Caco-2 (cell line): ENCODE measurements at regions not wholly inside any gene's neighbourhood (a gene's known extent, or its start where the extent isn't known, plus 50 kb on each side); places are given as distances from the start of the nearest gene placed in this dataset.
"Not testable (repeated sequence)": the region's sequence is repeated elsewhere in the genome, so short reads cannot be mapped to it uniquely, and the experiment has no call there.

ENCODE experiments used
- BruUV-seq: library from RNA; stranded (reverse); fragments of 400-500 nt; replicated peaks from 2 replicates; lab custom pipeline; 2021; lab: Mats Ljungman, UMichigan
- CTCF ChIA-PET: fragments of 300-600 bp; sonication (Branson Sonifier 250); formaldehyde crosslinking; loops from one replicate; lab custom pipeline; 2022; ENCODE audit warnings: antibody characterized with exemption; lab: Charles Lee
- POLR2A ChIA-PET: fragments of 300-600 bp; sonication (Branson Sonifier 250); formaldehyde crosslinking; loops from one replicate; lab custom pipeline; 2022; ENCODE audit warnings: antibody characterized with exemption; lab: Charles Lee
- DNase-seq, 2 experiments: peaks; one replicate each; pipeline versions ENCODE4 v3.0.0 to v3.0.0-alpha.2; 2020 to 2022
- H3K27me3 ChIP-seq: replicated peaks from 2 replicates; pipeline ENCODE4 v1.6.0; 2011; ENCODE audit warnings: low read length; ENCODE audit not compliant: control insufficient read depth, insufficient read depth
- H3K36me3 ChIP-seq: 2 replicates; pipeline ENCODE4 v1.5.1; 2011; ENCODE audit warnings: low read length; ENCODE audit not compliant: control insufficient read depth, insufficient read depth
- H3K4me1 ChIP-seq: fragments of 250-450 bp; sonication (Bioruptor Pico); 2 replicates; pipeline ENCODE4 v1.5.1; 2020; ENCODE audit warnings: mild to moderate bottlenecking
- H3K4me3 ChIP-seq: 2 replicates; pipeline ENCODE4 v1.5.1; 2011; ENCODE audit warnings: low read depth, mild to moderate bottlenecking, control low read depth, low read length
- H3K9me3 ChIP-seq: fragments of 250-450 bp; sonication (Bioruptor Pico); 2 replicates; pipeline ENCODE4 v1.5.1; 2020; ENCODE audit warnings: mild to moderate bottlenecking, moderate library complexity
- H3K27ac Mint-ChIP-seq: one replicate; pipeline ENCODE4 v1.8.0; 2022; ENCODE audit warnings: mixed read lengths; ENCODE audit not compliant: unreplicated experiment
- H3K27me3 Mint-ChIP-seq: one replicate; pipeline ENCODE4 v1.8.0; 2022; ENCODE audit warnings: mixed read lengths; ENCODE audit not compliant: insufficient read depth, unreplicated experiment
- H3K36me3 Mint-ChIP-seq: one replicate; pipeline ENCODE4 v1.8.0; 2022; ENCODE audit warnings: mild to moderate bottlenecking, mixed read lengths; ENCODE audit not compliant: insufficient read depth, unreplicated experiment
- H3K4me1 Mint-ChIP-seq: one replicate; pipeline ENCODE4 v1.8.0; 2022; ENCODE audit warnings: low read depth, mixed read lengths; ENCODE audit not compliant: unreplicated experiment
- H3K4me3 Mint-ChIP-seq: one replicate; pipeline ENCODE4 v1.8.0; 2022; ENCODE audit warnings: mild to moderate bottlenecking, moderate library complexity, mixed read lengths; ENCODE audit not compliant: unreplicated experiment
- H3K9me3 Mint-ChIP-seq: one replicate; pipeline ENCODE4 v1.8.0; 2022; ENCODE audit warnings: mixed read lengths; ENCODE audit not compliant: unreplicated experiment
- CTCF ChIP-seq, 2 experiments: fragments of 200-600 bp in 1 of 2; IDR thresholded peaks; 1 replicate in 1 of 2; 2 replicates in 1 of 2; pipeline versions ENCODE4 v1.5.1 to v1.8.0; 2011 to 2022; ENCODE audit warnings: antibody characterized with exemption in 1 of 2, control low read depth in 1 of 2, inconsistent platforms in 1 of 2, low read depth in 1 of 2, low read length in 1 of 2, mild to moderate bottlenecking in 1 of 2, moderate library complexity in 1 of 2; ENCODE audit not compliant: insufficient read depth in 1 of 2, severe bottlenecking in 1 of 2, unreplicated experiment in 1 of 2
- intact Hi-C: fragments of 100-400 bp; cut with micrococcal nuclease; formaldehyde crosslinking; loops from one replicate; pipeline ENCODE4 v1.10.0; 2022; ENCODE audit not compliant: unreplicated experiment

GRCh38 chr3:75393288-75393694 lies 270.8 kb upstream of the FRG2C start:
- H3K27me3 Mint-ChIP-seq, H3K4me1 ChIP-seq, POLR2A ChIA-PET, H3K36me3 ChIP-seq, H3K4me3 Mint-ChIP-seq, BruUV-seq, H3K27me3 ChIP-seq, CTCF ChIA-PET, H3K9me3 Mint-ChIP-seq, H3K9me3 ChIP-seq, H3K4me1 Mint-ChIP-seq, H3K36me3 Mint-ChIP-seq, H3K4me3 ChIP-seq: not testable (repeated sequence)
- peak; percentile 55 to 82 for DNase-seq
- intact Hi-C loops, result loop anchor here (2.0 kb wide), 1 partner anchor 42 kb away; no protein-coding TSS in a partner anchor
- H3K27ac Mint-ChIP-seq, result peak overlapping the region; percentile 60

GRCh38 chr3:75394102-75394501 lies 270.0 kb upstream of the FRG2C start:
- intact Hi-C loops, H3K36me3 ChIP-seq, H3K36me3 Mint-ChIP-seq, H3K9me3 Mint-ChIP-seq, POLR2A ChIA-PET, H3K4me1 ChIP-seq, H3K4me3 ChIP-seq, H3K27me3 Mint-ChIP-seq, BruUV-seq, H3K4me3 Mint-ChIP-seq, CTCF ChIA-PET, H3K9me3 ChIP-seq, H3K4me1 Mint-ChIP-seq, H3K27me3 ChIP-seq, DNase-seq: not testable (repeated sequence)
- H3K27ac Mint-ChIP-seq, result peak overlapping the region; percentile 60

- H3K9me3 Mint-ChIP-seq, H3K27me3 ChIP-seq, BruUV-seq, H3K36me3 ChIP-seq, H3K36me3 Mint-ChIP-seq, H3K4me1 ChIP-seq, CTCF ChIA-PET, DNase-seq, H3K27ac Mint-ChIP-seq, intact Hi-C loops, POLR2A ChIA-PET, H3K9me3 ChIP-seq, H3K4me3 Mint-ChIP-seq, H3K4me3 ChIP-seq, H3K4me1 Mint-ChIP-seq, H3K27me3 Mint-ChIP-seq: not testable (repeated sequence)
These were observed 269.4 kb upstream of the FRG2C start for GRCh38 chr3:75394562-75395360.

- Histone ChIP-seq H3K4me1 (peaks cover 4% of the 10 kb centered on the region), H3K4me3 (no peak overlapping the region), H3K9me3 (no peaks in the 10 kb centered on the region), H3K27me3 (no peaks in the 10 kb centered on the region), H3K36me3 (no peaks in the 10 kb centered on the region)
- POLR2A ChIA-PET, result no interaction called here
- Mint-ChIP-seq H3K27me3 (no peaks in the 10 kb centered on the region), H3K4me3 (no peak overlapping the region), H3K4me1 (no peaks in the 10 kb centered on the region), H3K27ac (no peak overlapping the region), H3K36me3 (no peaks in the 10 kb centered on the region), H3K9me3 (no peaks in the 10 kb centered on the region)
- TF ChIP-seq CTCF (IDR thresholded peaks at IDR 0.05; ENCODE audit: insufficient read depth in 1 of 2, low read depth in 1 of 2, low read length in 1 of 2, severe bottlenecking in 1 of 2, unreplicated experiment in 1 of 2), result no peak
- no TSS peak for BruUV-seq
- intact Hi-C loops, result no loop called here
- DNase-seq, result no peak
- CTCF ChIA-PET, result no interaction called here
These were observed 268.4 kb upstream of the FRG2C start for GRCh38 chr3:75395580-75396315.
